Erythroblast (primary cell): ENCODE measurements at regions not wholly inside any gene's neighbourhood (a gene's known extent, or its start where the extent isn't known, plus 50 kb on each side); places are given as distances from the start of the nearest gene placed in this dataset.

Experiments
- GATA1 ChIP-seq: IDR thresholded peaks from 2 replicates; pipeline ENCODE4 v1.6.1; 2011; ENCODE audit warnings: low read depth, mild to moderate bottlenecking, control low read depth, low read length, moderate library complexity
- POLR2A ChIP-seq: IDR thresholded peaks from 2 replicates; pipeline ENCODE4 v1.6.1; 2011; ENCODE audit warnings: mild to moderate bottlenecking, low read length

DNA sequence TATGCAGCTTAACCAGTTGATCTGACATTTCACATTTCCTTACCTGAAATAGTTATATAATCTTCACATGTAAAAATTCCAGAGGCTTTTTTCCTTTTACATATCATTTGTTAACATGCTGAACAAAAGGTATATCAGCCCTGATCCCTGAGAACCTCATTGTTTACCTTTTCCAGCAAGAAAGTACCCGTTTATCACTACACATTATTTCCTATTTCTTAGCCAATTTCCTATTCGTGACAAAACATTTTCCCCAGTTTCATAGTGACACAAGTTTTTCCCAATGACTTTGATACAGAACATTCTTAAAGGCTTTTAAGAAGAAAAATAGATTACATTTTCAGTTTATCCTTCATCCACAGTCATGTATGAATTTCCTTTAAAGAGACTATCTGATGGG, 86.6 kb upstream of the DKK2 start:
- TF ChIP-seq POLR2A (no peak), GATA1 (no peak)
